Cardiac muscle cell (in vitro differentiated cells and primary cell): ENCODE measurements at regions not wholly inside any gene's neighbourhood (a gene's known extent, or its start where the extent isn't known, plus 50 kb on each side); places are given as distances from the start of the nearest gene placed in this dataset.
A peak's percentile ranks its signal among the peaks of the same experiment; 100 is the strongest.

Source experiments
- DNase-seq, 2 donors: peaks; one replicate each; pipeline versions ENCODE4 v3.0.0 to v3.0.0-alpha.2; 2010 to 2017; ENCODE audit warnings: low read depth in 1 of 2, low spot score in 1 of 2
- H3K27ac ChIP-seq: fragments of 200-600 bp; sonication (generic); 2 replicates; pipeline ENCODE4 v1.5.1; 2016
- H3K27me3 ChIP-seq: fragments of 200-600 bp; sonication (generic); 2 replicates; pipeline ENCODE4 v1.6.0; 2016; ENCODE audit warnings: control low read depth
- H3K36me3 ChIP-seq: fragments of 200-600 bp; sonication (generic); 2 replicates; pipeline ENCODE4 v1.5.1; 2016; ENCODE audit warnings: control low read depth
- H3K4me1 ChIP-seq: fragments of 200-600 bp; sonication (generic); 2 replicates; pipeline ENCODE4 v1.8.1; 2017; ENCODE audit warnings: low read depth, mild to moderate bottlenecking, mixed run types
- H3K4me3 ChIP-seq: fragments of 200-600 bp; sonication (generic); 2 replicates; pipeline ENCODE4 v1.5.1; 2016; ENCODE audit warnings: mild to moderate bottlenecking
- H3K9me3 ChIP-seq: fragments of 200-600 bp; sonication (generic); 2 replicates; pipeline ENCODE4 v1.5.1; 2017; ENCODE audit warnings: low read depth, mild to moderate bottlenecking, control low read depth
- CTCF ChIP-seq: IDR thresholded peaks from 2 replicates; pipeline ENCODE4 v1.5.1; 2012; ENCODE audit warnings: low read depth, mild to moderate bottlenecking, low read length

GRCh38 chr2:221926327-221926726, 354.2 kb upstream of the EPHA4 start:
- Histone ChIP-seq H3K27ac (no peak overlapping the region), H3K4me1 (no peaks in the 10 kb centered on the region), H3K4me3 (no peak overlapping the region), H3K36me3 (no peaks in the 10 kb centered on the region), H3K27me3 (no peaks in the 10 kb centered on the region), H3K9me3 (no peaks in the 10 kb centered on the region)
- TF ChIP-seq CTCF, result no peak
- no peak for DNase-seq

- DNase-seq, result peak in 1 of 2 donors; percentile 44
- TF ChIP-seq CTCF, result no peak
- Histone ChIP-seq H3K27me3 (no peaks in the 10 kb centered on the region), H3K36me3 (no peaks in the 10 kb centered on the region), H3K4me1 (no peaks in the 10 kb centered on the region), H3K27ac (no peak overlapping the region), H3K9me3 (no peaks in the 10 kb centered on the region), H3K4me3 (no peak overlapping the region)
These were observed 352.5 kb upstream of the EPHA4 start for GRCh38 chr2:221924576-221924975.

GRCh38 chr2:221915926-221916325, 343.8 kb upstream of the EPHA4 start:
- DNase-seq, result no peak
- Histone ChIP-seq H3K36me3 (no peaks in the 10 kb centered on the region), H3K9me3 (no peaks in the 10 kb centered on the region), H3K27ac (no peak overlapping the region), H3K4me1 (no peaks in the 10 kb centered on the region), H3K27me3 (no peaks in the 10 kb centered on the region), H3K4me3 (no peak overlapping the region)
- no peak for TF ChIP-seq CTCF

- H3K36me3 ChIP-seq, result no peaks in the 10 kb centered on the region
- no peaks in the 10 kb centered on the region for H3K27me3 ChIP-seq
- no peaks in the 10 kb centered on the region for H3K9me3 ChIP-seq
- no peak for TF ChIP-seq CTCF
- no peaks in the 10 kb centered on the region for H3K4me1 ChIP-seq
- no peak for DNase-seq
- H3K4me3 ChIP-seq, result no peak overlapping the region
- H3K27ac ChIP-seq, result no peak overlapping the region
These were observed 342.3 kb upstream of the EPHA4 start for GRCh38 chr2:221914334-221914880.

GRCh38 chr2:221911890-221912289, 339.8 kb upstream of the EPHA4 start:
- no peak for DNase-seq
- no peak for TF ChIP-seq CTCF
- no peaks in the 10 kb centered on the region for H3K36me3 ChIP-seq
- H3K27ac ChIP-seq, result no peak overlapping the region
- no peaks in the 10 kb centered on the region for H3K27me3 ChIP-seq
- no peaks in the 10 kb centered on the region for H3K9me3 ChIP-seq
- H3K4me3 ChIP-seq, result no peak overlapping the region
- H3K4me1 ChIP-seq, result no peaks in the 10 kb centered on the region

GRCh38 chr2:221911321-221911720, 339.2 kb upstream of the EPHA4 start:
- no peak for DNase-seq
- Histone ChIP-seq H3K4me1 (no peaks in the 10 kb centered on the region), H3K4me3 (no peak overlapping the region), H3K36me3 (no peaks in the 10 kb centered on the region), H3K27me3 (no peaks in the 10 kb centered on the region), H3K27ac (no peak overlapping the region), H3K9me3 (no peaks in the 10 kb centered on the region)
- TF ChIP-seq CTCF, result no peak
